D721Med (cell line): ENCODE measurements at regions not wholly inside any gene's neighbourhood (a gene's known extent, or its start where the extent isn't known, plus 50 kb on each side); places are given as distances from the start of the nearest gene placed in this dataset.

Source experiments
- DNase-seq: peaks from one replicate; pipeline ENCODE4 v3.0.0; 2011; ENCODE audit warnings: low spot score; ENCODE audit not compliant: insufficient read length
- FAIRE-seq: peaks from 2 replicates; lab custom pipeline; 2011; peaks lifted over from hg19 to GRCh38; lab: Jason Lieb, UNC
- TF ChIP-seq, protein P1 (sequence below): IDR thresholded peaks from 2 replicates; pipeline ENCODE4 v1.5.1; 2012; ENCODE audit warnings: mild to moderate bottlenecking, control low read depth; ENCODE audit not compliant: insufficient read depth; ENCODE audit errors: missing control alignments

DNA sequence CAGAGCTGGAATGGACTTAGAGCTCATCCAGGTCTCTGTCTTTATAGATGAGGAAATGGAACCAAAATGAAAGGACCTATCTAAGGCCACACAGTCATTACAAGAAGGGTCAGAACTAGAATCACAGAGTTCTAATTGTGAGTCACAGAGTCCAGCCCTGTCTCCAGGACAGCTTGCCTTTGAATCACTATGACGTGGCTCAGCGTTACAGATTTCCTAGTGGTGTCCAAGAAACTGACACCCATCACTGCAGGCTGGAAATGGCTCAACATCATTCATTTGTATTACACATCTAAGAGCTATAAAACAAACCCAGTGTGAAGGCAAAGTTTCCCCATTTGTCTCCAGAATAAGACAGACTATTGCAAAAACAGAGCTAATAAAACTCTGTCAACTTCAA lies 164.3 kb upstream of the SIX2 start:
- TF ChIP-seq, protein P1, sequence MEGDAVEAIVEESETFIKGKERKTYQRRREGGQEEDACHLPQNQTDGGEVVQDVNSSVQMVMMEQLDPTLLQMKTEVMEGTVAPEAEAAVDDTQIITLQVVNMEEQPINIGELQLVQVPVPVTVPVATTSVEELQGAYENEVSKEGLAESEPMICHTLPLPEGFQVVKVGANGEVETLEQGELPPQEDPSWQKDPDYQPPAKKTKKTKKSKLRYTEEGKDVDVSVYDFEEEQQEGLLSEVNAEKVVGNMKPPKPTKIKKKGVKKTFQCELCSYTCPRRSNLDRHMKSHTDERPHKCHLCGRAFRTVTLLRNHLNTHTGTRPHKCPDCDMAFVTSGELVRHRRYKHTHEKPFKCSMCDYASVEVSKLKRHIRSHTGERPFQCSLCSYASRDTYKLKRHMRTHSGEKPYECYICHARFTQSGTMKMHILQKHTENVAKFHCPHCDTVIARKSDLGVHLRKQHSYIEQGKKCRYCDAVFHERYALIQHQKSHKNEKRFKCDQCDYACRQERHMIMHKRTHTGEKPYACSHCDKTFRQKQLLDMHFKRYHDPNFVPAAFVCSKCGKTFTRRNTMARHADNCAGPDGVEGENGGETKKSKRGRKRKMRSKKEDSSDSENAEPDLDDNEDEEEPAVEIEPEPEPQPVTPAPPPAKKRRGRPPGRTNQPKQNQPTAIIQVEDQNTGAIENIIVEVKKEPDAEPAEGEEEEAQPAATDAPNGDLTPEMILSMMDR, result no peak
- no peak for FAIRE-seq
- DNase-seq, result no peak

DNA sequence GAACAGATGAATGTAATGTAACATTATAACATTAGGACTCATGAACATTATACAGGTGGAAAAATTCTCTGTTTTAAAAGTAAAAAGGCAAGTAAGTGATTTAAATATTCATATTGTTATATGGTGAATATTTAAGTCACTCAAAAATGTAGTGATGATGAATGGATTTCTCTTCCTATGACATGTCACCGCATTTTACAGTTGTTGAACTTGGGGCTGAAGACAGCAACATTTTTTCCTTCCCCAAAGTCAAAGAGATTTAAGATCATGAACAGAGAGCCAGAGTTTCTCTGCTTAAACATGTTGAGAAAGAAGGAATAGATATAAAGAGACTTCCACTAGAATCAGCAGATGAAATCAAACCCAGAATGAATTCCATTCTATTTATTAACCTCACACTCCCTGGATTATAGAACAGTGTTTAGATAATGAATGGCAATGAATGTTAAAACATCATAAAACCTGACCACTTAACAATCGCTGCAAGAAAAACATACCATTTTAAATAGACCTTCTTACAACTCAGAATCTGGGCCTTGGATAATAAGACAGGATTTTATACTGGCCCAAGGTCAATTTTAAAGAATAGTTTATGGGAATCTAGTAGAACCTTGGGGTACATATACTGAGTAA lies 163.6 kb upstream of the SIX2 start:
- DNase-seq, result no peak
- TF ChIP-seq, protein P1, result no peak
- no peak for FAIRE-seq

DNA sequence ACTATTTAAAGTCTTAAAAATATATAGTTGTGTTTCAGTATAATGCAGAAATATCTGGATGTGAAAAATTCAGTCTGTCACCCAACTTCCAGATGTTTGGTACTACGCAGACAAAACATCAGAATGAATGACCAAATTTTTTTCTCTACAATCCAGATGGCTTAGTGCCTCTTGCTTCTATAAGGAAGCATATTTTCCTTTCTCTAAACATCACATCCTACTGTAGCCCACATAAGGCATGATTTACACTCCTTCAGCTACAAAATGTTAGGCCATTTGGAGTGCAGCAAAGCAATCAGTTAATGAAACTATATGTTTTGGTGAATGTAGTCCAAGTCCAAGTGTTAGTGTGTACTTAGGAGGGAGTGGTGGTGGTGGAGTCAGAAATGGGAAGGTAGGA lies 162.9 kb upstream of the SIX2 start:
- no peak for FAIRE-seq
- TF ChIP-seq, protein P1, result no peak
- DNase-seq, result no peak

DNA sequence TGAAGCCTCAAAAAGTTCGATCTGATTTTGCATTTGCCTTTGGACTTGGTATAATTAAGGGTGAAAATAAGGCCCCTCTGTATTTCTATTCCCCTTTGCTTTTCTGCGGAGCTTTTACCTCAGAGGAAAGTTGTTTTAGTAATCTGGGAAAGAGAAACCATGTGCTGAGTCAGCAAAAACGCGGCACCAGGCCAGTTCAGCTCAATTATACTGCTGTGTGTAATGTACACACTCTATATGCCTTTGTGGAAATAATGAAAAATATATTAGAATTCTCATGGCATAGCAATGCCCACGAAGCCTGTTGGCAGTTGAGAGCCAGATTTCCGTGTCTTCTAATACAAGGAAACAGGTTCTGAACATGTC lies 161.9 kb upstream of the SIX2 start:
- DNase-seq (no peak), FAIRE-seq (no peak)
- TF ChIP-seq, protein P1, result no peak

DNA sequence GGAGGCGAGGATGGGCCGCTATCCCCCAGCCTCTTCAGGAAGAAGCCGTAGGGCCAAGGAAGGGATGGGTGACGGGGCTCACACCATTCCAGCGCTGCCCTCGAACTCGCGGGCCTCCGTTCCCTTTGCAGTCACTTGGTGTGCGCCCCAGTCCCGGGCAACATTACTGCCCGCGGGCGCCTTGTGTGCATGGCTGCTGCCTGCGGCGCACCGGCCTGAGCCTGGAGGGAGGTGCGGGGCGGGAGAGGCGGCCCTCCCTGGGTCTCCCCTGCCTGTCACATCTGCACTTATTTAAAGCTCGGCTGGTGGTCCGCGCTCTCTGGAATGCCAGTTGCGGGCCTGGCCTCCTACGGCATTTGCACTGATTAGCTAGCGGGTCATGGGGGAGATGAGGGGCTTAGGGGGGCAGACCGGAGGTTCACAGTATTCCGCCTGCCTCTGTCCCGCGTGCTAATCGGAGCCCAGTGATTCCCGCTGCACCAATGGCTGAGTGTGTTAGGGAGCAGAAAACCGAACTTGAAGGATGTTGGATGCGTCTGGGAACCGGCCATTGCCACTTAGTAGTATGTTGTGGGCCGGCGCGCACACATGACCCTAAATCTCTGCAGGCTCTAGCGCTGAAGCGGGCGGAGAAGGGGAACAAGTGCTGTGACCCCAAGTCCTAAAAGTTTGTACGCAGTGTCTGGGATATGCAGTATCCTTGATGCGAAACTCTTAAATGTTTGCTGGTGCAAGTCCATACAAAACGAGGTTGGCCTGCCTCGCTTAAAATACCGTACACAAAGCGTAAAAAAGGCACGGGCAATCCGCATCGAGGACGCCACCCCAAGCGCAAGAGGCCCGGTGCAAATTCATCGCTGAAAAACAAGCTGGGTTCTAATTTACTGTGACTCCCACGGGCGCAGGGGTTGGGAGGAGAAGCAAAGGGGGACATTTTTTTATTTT lies 161.2 kb upstream of the SIX2 start:
- TF ChIP-seq, protein P1, result no peak
- FAIRE-seq, result no peak
- no peak for DNase-seq

DNA sequence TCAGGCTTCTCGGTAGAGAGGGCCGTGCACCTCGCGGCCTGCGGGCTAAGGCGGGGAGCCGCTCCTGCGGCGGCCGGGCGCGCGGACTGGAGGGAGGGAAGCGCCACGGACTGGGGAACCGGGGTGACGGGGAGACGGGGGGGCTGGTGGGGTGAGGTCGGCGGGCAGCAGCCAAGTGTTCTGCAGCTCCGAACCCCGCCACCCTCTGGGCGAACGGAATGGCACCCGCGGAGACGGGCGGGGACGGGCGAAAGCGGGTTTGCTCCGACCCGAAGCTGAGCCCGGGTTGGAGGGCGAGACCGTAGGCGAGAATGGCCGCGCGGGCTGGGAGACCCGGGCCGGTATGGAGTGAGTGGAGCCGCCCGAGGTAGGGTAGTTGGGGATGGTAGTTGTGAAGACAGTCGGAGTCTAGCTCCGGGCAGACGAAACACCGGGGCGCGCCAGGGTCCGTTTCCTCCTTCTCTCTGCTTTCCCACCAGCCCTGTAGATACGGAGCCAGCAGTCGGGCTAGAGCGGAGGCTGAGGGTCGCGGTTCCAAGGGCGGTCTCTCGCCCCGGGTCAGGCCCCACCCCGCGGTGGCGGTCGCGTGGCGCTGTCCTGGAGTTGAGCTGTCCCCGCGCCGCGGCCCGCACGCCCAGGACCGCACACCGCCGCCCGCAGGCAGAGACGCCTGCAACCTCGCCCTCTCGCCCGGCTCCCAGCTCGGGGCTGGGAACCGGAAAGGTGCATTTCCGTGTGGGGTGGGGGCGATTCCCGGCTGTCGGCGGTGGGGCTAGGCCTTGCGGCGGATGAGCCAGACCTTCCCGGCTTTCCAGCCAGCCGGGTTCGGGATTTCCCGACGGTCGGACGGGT lies 160.3 kb upstream of the SIX2 start:
- TF ChIP-seq, protein P1, result no peak
- FAIRE-seq, result no peak
- peak; percentile 19 for DNase-seq
